Left ventricle myocardium inferior (tissue), 1 donor: ENCODE measurements at regions not wholly inside any gene's neighbourhood (a gene's known extent, or its start where the extent isn't known, plus 50 kb on each side); places are given as distances from the start of the nearest gene placed in this dataset.
"Not testable (repeated sequence)": the region's sequence is repeated elsewhere in the genome, so short reads cannot be mapped to it uniquely, and the experiment has no call there.

Experiments used
- DNase-seq: peaks from one replicate; pipeline ENCODE4 v3.0.0-alpha.2; 2020
- H3K27ac ChIP-seq: fragments of 200-600 bp; replicated peaks from 2 replicates; pipeline ENCODE4 v1.8.0; 2021
- H3K27me3 ChIP-seq: fragments of 200-600 bp; 2 replicates; pipeline ENCODE4 v1.8.0; 2021; ENCODE audit warnings: low read depth
- H3K36me3 ChIP-seq: fragments of 200-600 bp; 2 replicates; pipeline ENCODE4 v1.8.0; 2021
- H3K4me1 ChIP-seq: fragments of 200-600 bp; 2 replicates; pipeline ENCODE4 v1.8.0; 2021
- H3K4me3 ChIP-seq: fragments of 200-600 bp; 2 replicates; pipeline ENCODE4 v1.8.0; 2021; ENCODE audit warnings: mild to moderate bottlenecking, moderate library complexity
- H3K9me3 ChIP-seq: fragments of 200-600 bp; replicated peaks from 2 replicates; pipeline ENCODE4 v1.8.0; 2021
- intact Hi-C: fragments of 100-400 bp; cut with micrococcal nuclease; formaldehyde crosslinking; loops from one replicate; pipeline ENCODE4 v1.11.0; 2022
- TF ChIP-seq, protein P1 (sequence below): fragments of 200-600 bp; IDR thresholded peaks from 2 replicates; pipeline ENCODE4 v1.8.0; 2021; ENCODE audit warnings: antibody characterized with exemption, mild to moderate bottlenecking, borderline replicate concordance
- donor health status: DM: no; HTN: yes; CAD: no; lungs with severe emphysema.

DNA sequence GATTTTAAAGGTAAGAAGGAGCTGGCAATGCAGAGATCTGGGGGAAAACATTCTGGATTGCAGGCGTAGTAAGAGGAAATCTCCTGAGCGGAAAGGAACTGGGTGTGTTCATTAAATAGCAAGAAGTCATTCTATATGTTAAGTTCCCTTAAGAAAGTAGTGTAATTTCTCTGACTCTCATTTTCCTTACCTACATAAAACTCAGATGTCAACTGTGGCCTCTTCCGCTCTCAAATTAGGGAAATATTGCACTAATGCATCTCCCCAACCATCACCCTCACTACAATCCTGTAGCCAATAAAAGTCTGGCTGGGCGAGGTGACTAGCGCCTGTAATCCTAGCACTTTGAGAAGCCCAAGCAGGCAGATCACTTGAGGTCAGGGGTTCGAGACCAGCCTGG is 89.0 kb upstream of the CDC42EP3 start:
- no peak for DNase-seq
- no peaks in the 10 kb centered on the region for H3K27me3 ChIP-seq
- H3K9me3 ChIP-seq, result no peaks in the 10 kb centered on the region
- no peaks in the 10 kb centered on the region for H3K36me3 ChIP-seq
- TF ChIP-seq, protein P1, sequence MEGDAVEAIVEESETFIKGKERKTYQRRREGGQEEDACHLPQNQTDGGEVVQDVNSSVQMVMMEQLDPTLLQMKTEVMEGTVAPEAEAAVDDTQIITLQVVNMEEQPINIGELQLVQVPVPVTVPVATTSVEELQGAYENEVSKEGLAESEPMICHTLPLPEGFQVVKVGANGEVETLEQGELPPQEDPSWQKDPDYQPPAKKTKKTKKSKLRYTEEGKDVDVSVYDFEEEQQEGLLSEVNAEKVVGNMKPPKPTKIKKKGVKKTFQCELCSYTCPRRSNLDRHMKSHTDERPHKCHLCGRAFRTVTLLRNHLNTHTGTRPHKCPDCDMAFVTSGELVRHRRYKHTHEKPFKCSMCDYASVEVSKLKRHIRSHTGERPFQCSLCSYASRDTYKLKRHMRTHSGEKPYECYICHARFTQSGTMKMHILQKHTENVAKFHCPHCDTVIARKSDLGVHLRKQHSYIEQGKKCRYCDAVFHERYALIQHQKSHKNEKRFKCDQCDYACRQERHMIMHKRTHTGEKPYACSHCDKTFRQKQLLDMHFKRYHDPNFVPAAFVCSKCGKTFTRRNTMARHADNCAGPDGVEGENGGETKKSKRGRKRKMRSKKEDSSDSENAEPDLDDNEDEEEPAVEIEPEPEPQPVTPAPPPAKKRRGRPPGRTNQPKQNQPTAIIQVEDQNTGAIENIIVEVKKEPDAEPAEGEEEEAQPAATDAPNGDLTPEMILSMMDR, result no peak
- H3K27ac ChIP-seq, result no peak overlapping the region
- H3K4me1 ChIP-seq, result peaks cover 4% of the 10 kb centered on the region
- intact Hi-C loops, result no loop called here
- no peak overlapping the region for H3K4me3 ChIP-seq

DNA sequence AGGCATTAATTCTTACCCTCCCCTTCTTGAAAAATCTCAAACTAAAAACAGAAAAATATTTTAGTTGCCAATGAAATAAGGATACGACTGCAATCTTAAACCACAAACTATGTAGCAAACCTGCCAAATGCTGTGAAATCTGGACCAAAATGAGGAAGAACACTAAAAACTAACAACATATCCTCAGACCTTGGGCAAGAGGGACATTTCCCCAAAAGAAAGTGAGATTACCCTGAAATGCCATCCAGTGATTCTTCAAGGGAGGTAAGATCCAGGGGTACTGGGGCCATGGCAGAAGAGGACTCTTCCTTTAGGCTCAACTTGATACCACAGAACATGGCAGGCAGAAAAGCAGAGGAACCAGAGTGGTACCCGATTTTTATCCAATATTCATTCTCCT is 90.8 kb upstream of the CDC42EP3 start:
- H3K36me3 ChIP-seq, H3K4me1 ChIP-seq, H3K27me3 ChIP-seq, H3K9me3 ChIP-seq, H3K4me3 ChIP-seq, DNase-seq, intact Hi-C loops, H3K27ac ChIP-seq: not testable (repeated sequence)

DNA sequence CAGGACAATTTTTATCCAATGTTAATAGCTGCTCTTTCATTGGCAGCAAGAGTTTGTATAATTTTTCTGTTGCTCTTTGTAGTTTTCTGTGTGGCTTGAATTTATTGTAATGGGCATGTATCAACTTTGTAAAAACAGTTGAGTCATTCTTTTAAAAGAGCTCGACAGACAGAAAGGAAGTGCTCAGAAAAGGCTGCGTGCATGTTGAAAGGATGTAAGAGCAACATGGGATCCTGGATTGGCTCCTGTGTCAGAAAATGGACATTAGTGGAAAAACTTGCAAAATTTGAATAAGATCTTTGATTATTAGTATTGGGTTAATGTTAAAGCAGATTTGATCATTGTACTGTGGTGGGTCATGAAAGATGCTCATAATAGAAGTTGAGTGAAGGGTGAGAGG is 93.3 kb upstream of the CDC42EP3 start:
- H3K27me3 ChIP-seq, result no peaks in the 10 kb centered on the region
- no peaks in the 10 kb centered on the region for H3K9me3 ChIP-seq
- H3K4me1 ChIP-seq, result peaks cover 20% of the 10 kb centered on the region
- no peak for DNase-seq
- intact Hi-C loops, result no loop called here
- H3K27ac ChIP-seq, result no peak overlapping the region
- H3K4me3 ChIP-seq, result no peak overlapping the region
- TF ChIP-seq, protein P1, result no peak
- H3K36me3 ChIP-seq, result no peaks in the 10 kb centered on the region

DNA sequence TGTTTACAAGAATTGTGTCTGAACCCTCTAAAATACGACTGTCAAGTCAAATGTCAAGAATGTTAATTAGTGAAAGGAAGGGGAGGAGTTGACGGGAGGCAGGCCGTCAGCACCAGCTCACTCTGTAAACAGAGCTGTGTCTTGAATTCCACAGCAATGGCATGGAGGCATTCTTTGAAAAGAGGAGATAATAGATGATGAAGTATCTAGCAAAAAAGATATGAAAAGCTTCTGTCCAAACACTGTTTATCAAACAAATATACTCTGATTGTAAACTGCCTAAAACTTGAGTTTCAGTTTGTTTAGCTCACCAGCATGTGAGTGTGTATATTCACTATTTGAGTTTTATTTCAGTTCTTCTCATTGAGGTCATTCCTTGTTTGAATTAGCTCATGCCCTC is 94.7 kb upstream of the CDC42EP3 start:
- TF ChIP-seq, protein P1, result no peak
- peaks cover 20% of the 10 kb centered on the region for H3K4me1 ChIP-seq
- no peaks in the 10 kb centered on the region for H3K27me3 ChIP-seq
- DNase-seq, result no peak
- intact Hi-C loops, result no loop called here
- H3K9me3 ChIP-seq, result no peaks in the 10 kb centered on the region
- H3K27ac ChIP-seq, result no peak overlapping the region
- no peak overlapping the region for H3K4me3 ChIP-seq
- H3K36me3 ChIP-seq, result no peaks in the 10 kb centered on the region

DNA sequence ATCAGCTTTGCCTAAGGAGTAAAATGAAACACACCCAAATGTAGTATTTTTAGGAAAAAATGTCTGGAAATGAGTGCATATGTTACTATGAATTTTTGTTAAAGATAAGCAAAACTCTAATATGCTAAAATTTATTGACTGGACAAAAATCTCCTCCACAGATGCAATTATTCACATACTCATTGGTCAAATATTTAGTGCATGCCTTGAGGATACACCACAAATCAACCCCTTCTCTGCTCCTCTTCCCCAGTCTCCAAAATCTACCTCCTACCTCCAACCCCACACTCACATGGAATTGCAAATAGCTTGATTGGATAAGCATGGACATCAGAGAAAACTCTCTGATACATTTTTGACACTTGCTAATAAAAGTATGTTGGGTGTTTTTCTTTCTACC is 95.6 kb upstream of the CDC42EP3 start:
- no peak overlapping the region for H3K27ac ChIP-seq
- H3K9me3 ChIP-seq, result no peaks in the 10 kb centered on the region
- TF ChIP-seq, protein P1, result no peak
- intact Hi-C loops, result no loop called here
- no peak overlapping the region for H3K4me3 ChIP-seq
- no peaks in the 10 kb centered on the region for H3K36me3 ChIP-seq
- H3K4me1 ChIP-seq, result peaks cover 17% of the 10 kb centered on the region
- H3K27me3 ChIP-seq, result no peaks in the 10 kb centered on the region
- no peak for DNase-seq

DNA sequence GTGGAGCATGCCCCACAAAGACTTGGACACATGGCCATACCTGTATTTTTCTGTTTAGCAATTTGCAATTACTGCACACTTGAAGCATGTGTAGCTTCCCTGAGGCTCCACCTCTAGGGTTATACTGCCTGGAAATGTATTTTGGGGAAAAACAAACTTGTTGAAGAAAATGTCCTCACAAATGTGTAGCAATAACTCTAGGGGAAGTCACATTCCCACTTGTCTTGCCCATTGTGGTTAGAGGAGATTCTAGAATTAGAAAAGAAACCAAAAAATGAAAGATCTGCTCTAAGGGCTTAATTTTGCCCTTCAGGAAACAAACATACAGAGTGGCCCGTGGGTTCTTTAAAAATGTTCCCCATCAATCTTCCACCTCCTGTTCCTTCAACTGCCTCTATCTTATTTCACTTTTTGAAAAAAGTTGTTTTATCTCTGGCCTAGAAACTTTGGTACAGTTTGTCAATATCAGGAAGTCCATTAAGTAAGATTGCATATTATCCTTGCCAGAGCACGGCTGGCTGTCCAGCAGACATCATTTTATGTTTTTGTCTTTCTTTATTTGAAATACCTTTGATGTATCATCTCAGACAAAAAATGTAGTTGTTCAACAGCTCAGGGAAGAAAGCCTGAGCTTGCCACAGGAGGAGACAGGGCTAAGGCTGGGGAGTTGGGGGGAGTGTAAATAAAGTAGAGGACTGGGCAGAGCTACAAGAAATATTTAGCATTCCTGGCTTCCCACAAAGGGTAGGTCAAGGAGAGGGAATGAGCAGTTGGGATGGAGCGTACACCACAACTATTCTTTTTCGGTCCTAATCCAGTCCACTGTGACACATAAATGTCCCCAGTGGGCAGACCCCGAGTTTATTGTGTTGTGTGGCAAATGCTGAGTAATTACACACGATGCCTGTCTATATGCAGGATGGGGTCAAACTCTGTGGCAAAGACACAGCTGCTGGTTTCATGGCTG is 96.8 kb upstream of the CDC42EP3 start:
- H3K9me3 ChIP-seq, result no peaks in the 10 kb centered on the region
- peaks cover 16% of the 10 kb centered on the region for H3K4me1 ChIP-seq
- TF ChIP-seq, protein P1, result no peak
- intact Hi-C loops, result no loop called here
- DNase-seq, result no peak
- H3K36me3 ChIP-seq, result no peaks in the 10 kb centered on the region
- H3K4me3 ChIP-seq, result no peak overlapping the region
- H3K27me3 ChIP-seq, result no peaks in the 10 kb centered on the region
- peak overlapping the region; percentile 42 for H3K27ac ChIP-seq
